ENCODE measurements at regions not wholly inside any gene's neighbourhood (a gene's known extent, or its start where the extent isn't known, plus 50 kb on each side); places are given as distances from the start of the nearest gene placed in this dataset.
A peak's percentile ranks its signal among the peaks of the same experiment; 100 is the strongest.

GRCh38 chr1:54497338-54497737, 50.7 kb upstream of the ACOT11 start:
- ATAC-seq (no peak), DNase-seq (no peak)

DNA sequence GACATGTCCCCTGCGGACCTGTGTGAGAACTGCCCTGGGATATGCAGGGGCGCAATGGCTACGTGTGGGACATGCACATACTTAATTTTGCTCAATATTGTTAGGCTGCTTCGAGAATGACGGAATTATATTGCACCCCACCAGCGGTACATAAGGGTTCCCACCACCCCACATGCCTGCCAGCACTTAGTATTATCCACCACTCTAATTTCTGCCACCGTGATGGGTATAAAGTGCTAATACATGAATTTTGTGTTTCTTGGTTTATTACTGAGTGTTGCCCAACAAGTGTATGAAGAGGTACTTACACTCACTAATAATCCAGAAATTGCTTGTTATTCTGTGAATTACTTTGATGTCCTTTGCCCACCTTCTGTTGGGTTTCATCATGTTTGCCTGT, 52.1 kb upstream of the ACOT11 start:
- ATAC-seq (no peak), DNase-seq (no peak)

DNA sequence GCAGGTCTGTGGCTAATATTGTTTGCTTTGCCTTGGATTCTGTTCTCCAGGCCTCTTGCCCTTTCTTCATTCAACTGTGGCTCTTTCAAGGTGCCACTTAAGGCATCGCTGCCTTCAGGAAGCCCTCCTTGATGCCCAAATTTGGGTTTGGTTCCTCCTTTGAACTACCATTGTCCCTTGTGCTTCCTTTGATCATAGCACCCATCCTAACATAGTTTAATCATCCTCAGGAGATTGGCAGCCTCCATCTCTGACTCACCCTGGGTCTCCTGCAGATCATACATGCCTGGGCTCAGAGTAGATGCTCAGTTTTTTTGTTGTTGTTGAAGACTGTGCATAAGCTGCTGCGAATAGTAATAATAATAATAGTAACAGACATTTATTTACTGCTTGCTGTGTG, 54.4 kb upstream of the ACOT11 start:
- DNase-seq, result no peak
- no peak for ATAC-seq

DNA sequence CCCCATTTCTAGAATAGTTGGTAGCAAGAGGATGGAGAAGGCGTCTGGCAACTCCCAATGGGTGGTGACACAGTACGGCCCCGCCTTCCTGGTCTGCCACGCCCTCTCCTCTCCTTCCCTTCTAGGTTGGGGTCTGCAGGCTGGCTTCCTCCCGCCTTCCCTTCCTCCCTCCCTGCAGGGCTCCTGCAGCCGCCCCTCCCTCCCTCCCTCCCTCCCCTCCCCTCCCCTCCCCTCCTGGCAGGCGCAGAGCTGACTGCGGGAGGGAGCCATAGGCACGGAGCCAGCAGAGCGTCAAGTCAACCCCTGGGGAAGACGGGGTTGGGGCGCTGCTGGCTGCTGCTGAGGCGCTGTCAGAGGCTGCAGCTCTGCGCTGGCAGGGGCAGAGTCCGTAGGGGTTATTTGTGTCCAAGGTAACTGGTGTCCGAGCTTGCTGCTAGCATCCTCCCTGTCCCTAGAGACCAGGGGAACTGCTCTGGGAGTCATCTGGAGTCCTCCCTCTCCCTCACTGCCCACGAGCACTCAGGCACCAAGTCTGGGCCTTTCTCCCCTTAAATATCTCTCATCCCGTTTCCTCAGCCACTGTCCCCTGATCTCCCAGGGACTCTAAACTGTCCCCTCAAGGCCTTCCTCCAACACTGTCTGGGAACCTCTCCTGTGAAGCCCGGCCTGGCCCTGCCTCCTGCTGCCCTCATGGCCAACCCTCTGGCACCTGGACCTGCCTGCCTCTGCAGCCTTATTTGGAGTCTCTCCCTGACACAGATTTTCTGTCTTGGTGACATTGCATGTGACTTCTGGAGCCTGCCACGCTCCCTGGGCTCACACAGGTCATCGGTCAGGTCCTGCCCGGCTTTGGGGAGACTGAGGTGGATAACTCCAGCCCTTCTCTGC, 57.4 kb upstream of the ACOT11 start:
- DNase-seq (no peak), ATAC-seq (no peak)

GRCh38 chr1:54489627-54490250, 58.3 kb upstream of the ACOT11 start:
- ATAC-seq, result no peak

GRCh38 chr1:54488779-54489626, 59.0 kb upstream of the ACOT11 start:
- DNase-seq, result peak; percentile 83
- ATAC-seq, result peak; percentile 69

More at GRCh38 chr1:54489627-54490250, 58.3 kb upstream of the ACOT11 start:
- no peak for DNase-seq

DNA sequence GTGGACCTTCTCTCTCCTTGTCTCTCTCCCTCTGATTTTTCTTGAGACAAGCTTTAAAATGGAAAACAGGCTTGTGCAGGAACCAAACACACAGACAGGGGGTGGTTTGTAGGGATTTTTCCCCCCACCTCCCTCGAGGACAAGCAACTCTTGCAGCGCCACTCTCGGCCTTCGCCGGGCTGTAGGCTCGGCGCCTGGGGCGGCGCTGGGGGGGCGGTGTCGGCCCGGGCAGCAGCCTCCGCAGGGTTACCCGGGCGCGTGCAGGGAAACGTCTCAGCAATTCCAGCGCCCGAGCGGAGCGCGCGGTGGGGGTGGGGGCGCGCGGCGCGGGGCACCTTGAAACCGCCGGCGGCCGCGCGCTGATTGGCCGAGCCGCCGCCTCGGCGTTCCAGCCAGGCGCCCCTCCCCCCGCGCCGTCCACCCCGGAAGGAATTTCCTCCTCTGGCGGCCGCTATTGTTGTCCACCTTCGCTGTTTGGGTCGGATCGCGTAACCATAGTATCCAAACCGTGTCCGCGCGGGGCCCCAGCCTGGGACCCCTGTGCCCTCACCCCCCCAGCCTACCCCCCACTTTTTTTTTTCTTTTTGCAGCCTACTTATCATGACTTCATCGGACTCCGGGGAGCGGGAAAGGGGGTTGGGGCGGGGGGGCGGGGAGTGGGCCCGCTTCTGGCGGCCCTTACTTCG, 59.8 kb upstream of the ACOT11 start:
- peak; percentile 83 for DNase-seq
- ATAC-seq, result peak; percentile 60

- ATAC-seq (no peak), DNase-seq (no peak)
Measured at GRCh38 chr1:54487571-54488050, 60.4 kb upstream of the ACOT11 start.

- DNase-seq, result no peak
- ATAC-seq, result no peak
Measured at GRCh38 chr1:54486907-54487306, 61.1 kb upstream of the ACOT11 start.

DNA sequence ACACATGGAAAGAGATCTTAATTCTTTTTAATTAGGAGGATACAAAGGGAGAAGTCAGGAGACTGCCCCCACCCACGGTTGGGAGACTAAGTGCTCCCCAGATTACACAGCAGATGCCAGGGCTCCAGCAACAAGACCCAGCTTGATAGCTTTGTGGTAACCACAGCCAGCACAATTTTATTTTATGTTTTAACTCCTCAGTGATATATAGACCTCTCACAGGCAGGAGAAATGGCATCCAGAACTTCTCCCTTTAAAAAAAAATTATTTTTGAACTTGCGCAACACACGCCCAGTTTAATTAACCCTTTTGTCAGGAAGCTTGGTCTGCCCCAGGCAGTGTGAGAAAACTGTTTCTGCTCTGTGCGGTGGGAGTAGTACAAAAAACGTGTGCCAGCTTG, 62.6 kb upstream of the ACOT11 start:
- DNase-seq (no peak), ATAC-seq (no peak)

DNA sequence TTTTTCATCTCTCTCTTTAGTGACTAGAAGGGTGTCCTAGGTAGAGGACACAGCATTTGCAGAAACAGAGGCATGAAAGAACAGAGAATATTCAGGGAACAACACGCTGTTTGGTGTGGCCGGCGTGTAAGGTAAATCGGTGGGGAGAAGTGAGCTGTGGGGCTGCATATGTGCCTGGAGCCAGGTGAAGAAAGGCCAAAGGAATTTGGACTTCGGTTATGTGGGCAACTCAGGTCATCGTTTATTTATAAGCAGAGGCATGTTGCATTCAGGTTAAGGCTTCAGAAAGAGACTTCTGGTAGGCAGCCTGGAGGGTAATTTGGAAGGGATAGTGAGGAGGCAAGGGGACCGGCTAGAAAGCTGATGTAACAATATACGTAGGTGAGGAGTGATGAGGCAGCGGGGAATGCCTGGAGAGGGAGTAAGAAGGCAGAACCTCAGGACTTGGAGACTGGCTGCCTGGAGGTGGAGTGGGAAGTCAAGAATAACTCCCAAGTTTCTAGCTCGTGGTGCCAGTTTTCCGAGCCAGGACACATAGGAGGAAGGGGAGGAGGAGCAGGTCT, 64.1 kb upstream of the ACOT11 start:
- DNase-seq (no peak), ATAC-seq (no peak)

GRCh38 chr1:54481201-54481884, 66.7 kb upstream of the ACOT11 start:
- ATAC-seq, result no peak

GRCh38 chr1:54480525-54480848, 67.5 kb upstream of the ACOT11 start:
- ATAC-seq (no peak), DNase-seq (no peak)

More at GRCh38 chr1:54481201-54481884, 66.7 kb upstream of the ACOT11 start:
- no peak for DNase-seq

- no peak for DNase-seq
- no peak for ATAC-seq
Measured at GRCh38 chr1:54479841-54480524, 68.0 kb upstream of the ACOT11 start.

GRCh38 chr1:54479251-54479650, 68.8 kb upstream of the ACOT11 start:
- DNase-seq, result no peak

GRCh38 chr1:54477153-54477561, 70.9 kb upstream of the ACOT11 start:
- DNase-seq (no peak), ATAC-seq (no peak)

More at GRCh38 chr1:54479251-54479650, 68.8 kb upstream of the ACOT11 start:
- ATAC-seq, result no peak

- ATAC-seq (no peak), DNase-seq (no peak)
Measured at GRCh38 chr1:54476530-54477109, 70.4 kb upstream of the SSBP3 start.

DNA sequence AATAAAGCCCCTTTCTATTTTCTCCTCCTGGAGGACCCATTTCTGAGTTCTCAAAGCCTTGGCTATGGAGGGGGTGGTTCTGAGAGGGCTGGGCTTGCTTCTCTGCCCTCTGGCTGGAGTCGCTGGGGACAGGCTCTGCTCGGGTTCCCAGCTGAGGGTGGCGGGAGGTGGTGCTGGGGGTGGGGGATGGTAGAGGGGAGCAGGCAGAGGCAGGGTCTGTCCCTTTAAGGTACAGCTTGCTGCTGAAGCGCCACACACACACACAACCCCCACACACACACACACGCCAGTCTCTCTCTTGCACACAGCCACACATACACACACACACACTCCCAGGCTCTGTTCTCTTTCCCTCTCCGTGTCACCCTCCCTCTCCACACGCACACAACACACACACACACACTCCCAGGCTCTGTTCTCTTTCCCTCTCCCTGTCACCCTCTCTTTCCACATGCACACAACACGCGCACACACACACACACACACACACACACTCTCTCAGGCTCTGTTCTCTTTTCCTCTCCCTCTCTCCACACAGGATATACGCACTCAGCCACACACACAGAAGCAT, 69.8 kb upstream of the SSBP3 start:
- ATAC-seq (no peak), DNase-seq (no peak)

DNA sequence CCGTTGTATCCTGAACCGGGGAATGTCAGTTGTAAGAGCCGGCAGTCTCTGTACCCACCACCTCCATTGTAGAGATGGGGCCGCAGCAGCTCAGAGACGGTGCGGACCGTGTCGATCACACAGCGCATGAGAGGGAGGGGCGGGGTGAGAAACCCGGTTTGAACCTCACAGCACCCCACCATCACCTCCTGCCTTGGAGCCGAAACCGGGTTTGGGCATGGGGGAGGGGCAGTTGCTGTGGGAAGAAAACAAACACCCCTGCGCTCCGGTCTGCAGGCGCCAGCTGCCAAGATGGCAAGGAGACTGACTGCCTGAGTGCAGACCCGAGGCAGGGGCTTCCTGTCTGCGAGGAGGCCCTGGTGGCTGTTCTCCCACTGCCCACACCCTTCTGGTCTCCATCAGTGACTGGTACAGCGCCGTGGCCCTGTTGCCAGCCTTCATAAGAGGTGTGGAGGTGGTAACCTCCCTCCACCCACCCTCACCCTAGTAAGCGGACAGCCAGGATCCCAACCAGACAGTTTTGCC, 69.2 kb upstream of the SSBP3 start:
- peak; percentile 29 for ATAC-seq
- DNase-seq, result peak; percentile 32
